ENCODE measurements at regions not wholly inside any gene's neighbourhood (a gene's known extent, or its start where the extent isn't known, plus 50 kb on each side); places are given as distances from the start of the nearest gene placed in this dataset.

DNA sequence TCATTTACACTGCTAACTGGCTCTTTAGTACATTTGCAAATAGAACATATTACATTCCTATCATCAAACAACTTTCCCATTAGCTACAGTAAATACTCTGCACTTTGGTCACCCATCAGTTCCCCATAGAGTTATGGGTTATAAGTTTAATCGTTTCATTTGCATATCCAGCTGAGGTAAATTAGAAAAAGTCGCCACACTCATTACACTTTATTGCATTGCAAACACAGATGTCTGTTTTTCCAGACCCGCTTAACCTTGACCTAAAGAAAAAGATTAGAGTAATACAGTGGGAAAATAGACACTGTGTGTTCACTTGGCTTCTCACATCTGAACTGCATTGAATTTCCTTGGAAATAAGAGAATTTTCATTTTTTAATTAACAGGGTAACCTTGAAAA lies 213.1 kb upstream of the PSMD7 start:
- Histone ChIP-seq H2AFZ (replicated peaks; ENCODE audit: low read length, poor library complexity) (no peak overlapping the region), H3K4ac (ENCODE audit: low read depth, low read length) (no peak overlapping the region), H3K4me3 (ENCODE audit: insufficient read depth, low read depth, low read length) (no peak overlapping the region), H4K5ac (ENCODE audit: low read depth, low read length) (no peak overlapping the region), H3K36me3 (ENCODE audit: control insufficient read depth, insufficient read depth, low read length) (no peaks in the 10 kb centered on the region), H3K9me3 (ENCODE audit: control insufficient read depth, insufficient read depth, low read length) (no peaks in the 10 kb centered on the region; the same call in 1 of the 2 replicates), H2BK5ac (ENCODE audit: low read depth, low read length, poor library complexity, severe bottlenecking) (no peak overlapping the region), H3K27ac (ENCODE audit: insufficient read depth, low read length) (no peak overlapping the region), H3K23ac (ENCODE audit: low read depth, low read length) (no peak overlapping the region), H2AK5ac (ENCODE audit: low read depth, low read length) (no peak overlapping the region), H3K79me1 (ENCODE audit: low read depth in 1 of 2, low read length in 2 of 2) (no peaks in the 10 kb centered on the region), H3K27me3 (ENCODE audit: control insufficient read depth, insufficient read depth, low read length) (no peaks in the 10 kb centered on the region), H3K18ac (ENCODE audit: low read depth, low read length) (no peak overlapping the region), H2BK15ac (ENCODE audit: low read depth, low read length) (no peak overlapping the region), H4K8ac (ENCODE audit: low read depth in 2 of 2, low read length in 2 of 2) (no peak overlapping the region), H3K56ac (ENCODE audit: extremely low read depth, insufficient read depth, low read length) (no peak overlapping the region), H2BK20ac (ENCODE audit: low read depth, low read length) (no peak overlapping the region), H3K4me1 (ENCODE audit: control insufficient read depth, insufficient read depth, low read length) (no peaks in the 10 kb centered on the region), H2AK9ac (replicated peaks; ENCODE audit: low read depth, low read length, poor library complexity) (no peak overlapping the region), H4K20me1 (ENCODE audit: insufficient read depth, low read length) (no peaks in the 10 kb centered on the region), H3K4me2 (ENCODE audit: low read depth, low read length) (no peak overlapping the region), H3K14ac (replicated peaks; ENCODE audit: low read depth, low read length) (no peak overlapping the region), H4K91ac (ENCODE audit: insufficient read depth, low read depth, low read length) (no peak overlapping the region), H3K9ac (ENCODE audit: low read depth, low read length) (no peak overlapping the region), H3K9me1 (ENCODE audit: insufficient read depth, low read length) (no peaks in the 10 kb centered on the region), H2BK120ac (ENCODE audit: low read depth, low read length) (no peak overlapping the region)
- in situ Hi-C loops (cut with MboI; ENCODE audit: low sequenced_read_pairs): no loop called here
- no CpG with 5 or more reads among the region's 3 CpGs for WGBS, 2 experiments (ENCODE audit: extremely low coverage in 2 of 2, insufficient read length in 1 of 2)
- CTCF ChIA-PET: no interaction called here
- intact Hi-C loops (cut with micrococcal nuclease): no loop called here
- BruUV-seq (replicated peaks): no TSS peak
- no peak for DNase-seq
- no peak for TF ChIP-seq FOS (IDR thresholded peaks at IDR 0.05; ENCODE audit: low read depth, low read length)
- no peak for TF ChIP-seq RCOR1 (IDR thresholded peaks at IDR 0.05; ENCODE audit: insufficient replicate concordance, low read length)
- no peak for TF ChIP-seq MAFK (IDR thresholded peaks at IDR 0.05; ENCODE audit: low read depth, low read length)
- TF ChIP-seq, protein P1, sequence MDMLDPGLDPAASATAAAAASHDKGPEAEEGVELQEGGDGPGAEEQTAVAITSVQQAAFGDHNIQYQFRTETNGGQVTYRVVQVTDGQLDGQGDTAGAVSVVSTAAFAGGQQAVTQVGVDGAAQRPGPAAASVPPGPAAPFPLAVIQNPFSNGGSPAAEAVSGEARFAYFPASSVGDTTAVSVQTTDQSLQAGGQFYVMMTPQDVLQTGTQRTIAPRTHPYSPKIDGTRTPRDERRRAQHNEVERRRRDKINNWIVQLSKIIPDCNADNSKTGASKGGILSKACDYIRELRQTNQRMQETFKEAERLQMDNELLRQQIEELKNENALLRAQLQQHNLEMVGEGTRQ (IDR thresholded peaks at IDR 0.05; ENCODE audit: low read depth, low read length): no peak
- TF ChIP-seq MAZ (IDR thresholded peaks at IDR 0.05; ENCODE audit: borderline replicate concordance, low read depth, low read length): no peak
- TF ChIP-seq CHD1 (IDR thresholded peaks at IDR 0.05; ENCODE audit: low read depth, low read length): no peak
- TF ChIP-seq POLR2A (IDR thresholded peaks at IDR 0.05; ENCODE audit: low read depth, low read length): no peak
- TF ChIP-seq SMC3 (IDR thresholded peaks at IDR 0.05; ENCODE audit: low read depth, low read length): no peak
- no peak for TF ChIP-seq RFX5 (IDR thresholded peaks at IDR 0.05; ENCODE audit: low read depth, low read length)
- TF ChIP-seq, protein P2, sequence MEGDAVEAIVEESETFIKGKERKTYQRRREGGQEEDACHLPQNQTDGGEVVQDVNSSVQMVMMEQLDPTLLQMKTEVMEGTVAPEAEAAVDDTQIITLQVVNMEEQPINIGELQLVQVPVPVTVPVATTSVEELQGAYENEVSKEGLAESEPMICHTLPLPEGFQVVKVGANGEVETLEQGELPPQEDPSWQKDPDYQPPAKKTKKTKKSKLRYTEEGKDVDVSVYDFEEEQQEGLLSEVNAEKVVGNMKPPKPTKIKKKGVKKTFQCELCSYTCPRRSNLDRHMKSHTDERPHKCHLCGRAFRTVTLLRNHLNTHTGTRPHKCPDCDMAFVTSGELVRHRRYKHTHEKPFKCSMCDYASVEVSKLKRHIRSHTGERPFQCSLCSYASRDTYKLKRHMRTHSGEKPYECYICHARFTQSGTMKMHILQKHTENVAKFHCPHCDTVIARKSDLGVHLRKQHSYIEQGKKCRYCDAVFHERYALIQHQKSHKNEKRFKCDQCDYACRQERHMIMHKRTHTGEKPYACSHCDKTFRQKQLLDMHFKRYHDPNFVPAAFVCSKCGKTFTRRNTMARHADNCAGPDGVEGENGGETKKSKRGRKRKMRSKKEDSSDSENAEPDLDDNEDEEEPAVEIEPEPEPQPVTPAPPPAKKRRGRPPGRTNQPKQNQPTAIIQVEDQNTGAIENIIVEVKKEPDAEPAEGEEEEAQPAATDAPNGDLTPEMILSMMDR (conservative IDR thresholded peaks at IDR 0.05; ENCODE audit: low read depth, low read length): no peak
- no peak for TF ChIP-seq CEBPB (IDR thresholded peaks at IDR 0.05; ENCODE audit: low read depth, low read length)
- no peak for TF ChIP-seq MXI1 (IDR thresholded peaks at IDR 0.05; ENCODE audit: borderline replicate concordance, low read depth, low read length)
- TF ChIP-seq, protein P3, sequence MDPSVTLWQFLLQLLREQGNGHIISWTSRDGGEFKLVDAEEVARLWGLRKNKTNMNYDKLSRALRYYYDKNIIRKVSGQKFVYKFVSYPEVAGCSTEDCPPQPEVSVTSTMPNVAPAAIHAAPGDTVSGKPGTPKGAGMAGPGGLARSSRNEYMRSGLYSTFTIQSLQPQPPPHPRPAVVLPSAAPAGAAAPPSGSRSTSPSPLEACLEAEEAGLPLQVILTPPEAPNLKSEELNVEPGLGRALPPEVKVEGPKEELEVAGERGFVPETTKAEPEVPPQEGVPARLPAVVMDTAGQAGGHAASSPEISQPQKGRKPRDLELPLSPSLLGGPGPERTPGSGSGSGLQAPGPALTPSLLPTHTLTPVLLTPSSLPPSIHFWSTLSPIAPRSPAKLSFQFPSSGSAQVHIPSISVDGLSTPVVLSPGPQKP (IDR thresholded peaks at IDR 0.05; ENCODE audit: borderline replicate concordance, low read depth, low read length): no peak
- no peak for TF ChIP-seq BHLHE40 (IDR thresholded peaks at IDR 0.05; ENCODE audit: low read depth, low read length)
- no peak for TF ChIP-seq NFE2L2 (IDR thresholded peaks at IDR 0.05; ENCODE audit: low read depth, low read length)
- TF ChIP-seq RAD21 (IDR thresholded peaks at IDR 0.05; ENCODE audit: low read length): no peak
- dilution Hi-C loops (cut with HindIII; ENCODE audit: low sequenced_read_pairs, unreplicated experiment): no loop called here
- no peak for ATAC-seq (ENCODE audit: low read depth)
- POLR2A ChIA-PET (ENCODE audit: unreplicated experiment): no interaction called here
